Smooth muscle cell (in vitro differentiated cells): ENCODE measurements at regions not wholly inside any gene's neighbourhood (a gene's known extent, or its start where the extent isn't known, plus 50 kb on each side); places are given as distances from the start of the nearest gene placed in this dataset.

Source experiments
- DNase-seq: peaks from one replicate; lab custom pipeline; 2025; ENCODE audit not compliant: unreplicated experiment; lab: John Stamatoyannopoulos, UW
- H2AFZ ChIP-seq: fragments of 200-600 bp; sonication (generic); 2 replicates; pipeline ENCODE4 v1.6.0; 2016; ENCODE audit warnings: antibody characterized with exemption, low read depth, mild to moderate bottlenecking
- H3F3A ChIP-seq: fragments of 200-600 bp; sonication (generic); 2 replicates; pipeline ENCODE4 v1.6.0; 2017; ENCODE audit warnings: antibody characterized with exemption, low read depth
- H3K27ac ChIP-seq: fragments of 200-600 bp; sonication (generic); 2 replicates; pipeline ENCODE4 v1.5.1; 2016; ENCODE audit warnings: low read depth, mild to moderate bottlenecking
- H3K27me3 ChIP-seq: fragments of 200-600 bp; sonication (generic); 2 replicates; pipeline ENCODE4 v1.6.1; 2016; ENCODE audit warnings: low read depth, mild to moderate bottlenecking
- H3K36me3 ChIP-seq: fragments of 200-600 bp; sonication (generic); 2 replicates; pipeline ENCODE4 v1.5.1; 2016; ENCODE audit warnings: low read depth
- H3K4me1 ChIP-seq: fragments of 200-600 bp; sonication (generic); 2 replicates; pipeline ENCODE4 v1.5.1; 2016; ENCODE audit warnings: low read depth
- H3K4me2 ChIP-seq: fragments of 200-600 bp; sonication (generic); 2 replicates; pipeline ENCODE4 v1.6.0; 2016; ENCODE audit warnings: mild to moderate bottlenecking
- H3K4me3 ChIP-seq: fragments of 200-600 bp; sonication (generic); 2 replicates; pipeline ENCODE4 v1.5.1; 2016; ENCODE audit warnings: mild to moderate bottlenecking
- H3K79me2 ChIP-seq: fragments of 200-600 bp; sonication (generic); 2 replicates; pipeline ENCODE4 v1.6.0; 2016; ENCODE audit warnings: low read depth, mild to moderate bottlenecking
- H3K9ac ChIP-seq: fragments of 200-600 bp; sonication (generic); 2 replicates; pipeline ENCODE4 v1.6.0; 2016; ENCODE audit warnings: low read depth
- H3K9me3 ChIP-seq: fragments of 200-600 bp; sonication (generic); replicated peaks from 2 replicates; pipeline ENCODE4 v1.5.1; 2016; ENCODE audit warnings: low read depth
- H4K20me1 ChIP-seq: fragments of 200-600 bp; sonication (generic); 2 replicates; pipeline ENCODE4 v1.6.0; 2016; ENCODE audit warnings: low read depth
- CTCF ChIP-seq: fragments of 200-600 bp; sonication (generic); IDR thresholded peaks from 2 replicates; pipeline ENCODE4 v1.5.1; 2017; ENCODE audit warnings: borderline replicate concordance, mild to moderate bottlenecking, antibody characterized with exemption; ENCODE audit not compliant: insufficient read depth, poor library complexity, severe bottlenecking
- WGBS: methylation state at CpG from one replicate; pipeline ENCODE4 v1.1.7; 2016; ENCODE audit warnings: low lambda C conversion rate; 5-methylcytosine and 5-hydroxymethylcytosine counted together

GRCh38 chr2:185895828-185896693 is 157.5 kb downstream of the FSIP2 start:
- H3K27ac ChIP-seq = no peak overlapping the region
- H3K9ac ChIP-seq = no peak overlapping the region
- no peaks in the 10 kb centered on the region for H3K27me3 ChIP-seq
- H4K20me1 ChIP-seq = no peaks in the 10 kb centered on the region
- TF ChIP-seq CTCF = no peak
- no peaks in the 10 kb centered on the region for H3F3A ChIP-seq
- H3K36me3 ChIP-seq = no peaks in the 10 kb centered on the region
- DNase-seq = no peak
- H3K4me1 ChIP-seq = no peaks in the 10 kb centered on the region
- no peaks in the 10 kb centered on the region for H3K9me3 ChIP-seq
- H2AFZ ChIP-seq = no peak overlapping the region
- no peaks in the 10 kb centered on the region for H3K79me2 ChIP-seq
- H3K4me2 ChIP-seq = no peak overlapping the region
- H3K4me3 ChIP-seq = no peak overlapping the region
- WGBS = 90% methylated on average over 5 of the region's 5 CpGs

GRCh38 chr2:185899366-185899765 is 160.8 kb downstream of the FSIP2 start:
- Histone ChIP-seq H2AFZ (no peak overlapping the region), H4K20me1 (no peaks in the 10 kb centered on the region), H3K36me3 (no peaks in the 10 kb centered on the region), H3K4me1 (no peaks in the 10 kb centered on the region), H3K9ac (no peak overlapping the region), H3K27ac (no peak overlapping the region), H3K4me3 (no peak overlapping the region), H3K79me2 (no peaks in the 10 kb centered on the region), H3F3A (no peaks in the 10 kb centered on the region), H3K27me3 (no peaks in the 10 kb centered on the region), H3K4me2 (no peak overlapping the region), H3K9me3 (no peaks in the 10 kb centered on the region)
- TF ChIP-seq CTCF = no peak
- no peak for DNase-seq
- WGBS = 97% methylated on average over 1 of the region's 1 CpG

GRCh38 chr2:185919155-185919554 is 180.6 kb downstream of the FSIP2 start:
- no peaks in the 10 kb centered on the region for H3K4me1 ChIP-seq
- H2AFZ ChIP-seq = no peak overlapping the region
- no peak for DNase-seq
- no peak for TF ChIP-seq CTCF
- no peaks in the 10 kb centered on the region for H3F3A ChIP-seq
- H3K79me2 ChIP-seq = no peaks in the 10 kb centered on the region
- no peaks in the 10 kb centered on the region for H3K9me3 ChIP-seq
- no peaks in the 10 kb centered on the region for H3K27me3 ChIP-seq
- H3K4me2 ChIP-seq = no peak overlapping the region
- 45% methylated on average over 1 of the region's 1 CpG for WGBS
- H3K36me3 ChIP-seq = no peaks in the 10 kb centered on the region
- no peaks in the 10 kb centered on the region for H4K20me1 ChIP-seq
- H3K9ac ChIP-seq = no peak overlapping the region
- no peak overlapping the region for H3K27ac ChIP-seq
- H3K4me3 ChIP-seq = no peak overlapping the region
